Right lobe of liver (tissue), 6 donors: ENCODE measurements at regions not wholly inside any gene's neighbourhood (a gene's known extent, or its start where the extent isn't known, plus 50 kb on each side); places are given as distances from the start of the nearest gene placed in this dataset.

Experiments used
- ATAC-seq, 4 donors: fragments of 200-7000 bp; cut with Tn5 transposase; one replicate each; pipeline ENCODE4 v1.9.1; 2020; ENCODE audit warnings: mild to moderate bottlenecking in 4 of 4, moderate library complexity in 4 of 4
- DNase-seq, 3 donors: peaks; one replicate each; pipeline ENCODE4 v3.0.0-alpha.2; 2020
- H3K27ac ChIP-seq, 3 donors: fragments of 200-600 bp; one replicate each; pipeline ENCODE4 v1.8.0; 2022
- H3K27me3 ChIP-seq, 2 donors: fragments of 200-600 bp; one replicate each; pipeline ENCODE4 v1.8.0; 2022
- H3K36me3 ChIP-seq, 4 donors: fragments of 200-600 bp; sonication (generic) in 1 of 4; one replicate each; pipeline versions ENCODE4 v1.5.1 to v1.8.0; 2017 to 2022; ENCODE audit warnings: control low read depth in 1 of 4
- H3K4me1 ChIP-seq, 4 donors: fragments of 200-600 bp; sonication (generic) in 1 of 4; one replicate each; pipeline versions ENCODE4 v1.5.1 to v1.8.0; 2017 to 2022; ENCODE audit warnings: control low read depth in 1 of 4
- H3K4me3 ChIP-seq, 3 donors: fragments of 200-600 bp; one replicate each; pipeline ENCODE4 v1.8.0; 2022
- H3K9me3 ChIP-seq, 4 donors: fragments of 200-600 bp; sonication (generic) in 1 of 4; one replicate each; pipeline versions ENCODE4 v1.5.1 to v1.8.0; 2017 to 2022; ENCODE audit warnings: control low read depth in 1 of 4
- CTCF ChIP-seq, 4 donors: fragments of 200-600 bp in 3 of 4; fragments of 450-650 bp in 1 of 4; IDR thresholded peaks; one replicate each; pipeline versions ENCODE4 v1.5.1 to v1.8.0; 2016 to 2022; ENCODE audit warnings: antibody characterized with exemption in 4 of 4, mild to moderate bottlenecking in 2 of 4
- POLR2A ChIP-seq: fragments of 450-650 bp; IDR thresholded peaks from one replicate; pipeline ENCODE4 v1.6.1; 2017; ENCODE audit warnings: antibody characterized with exemption, mild to moderate bottlenecking
- WGBS: methylation state at CpG from one replicate; pipeline ENCODE4 v1.1.6; 2018; ENCODE audit warnings: low coverage, low lambda C conversion rate; ENCODE audit not compliant: insufficient coverage; ENCODE audit errors: missing lambda C conversion rate; 5-methylcytosine and 5-hydroxymethylcytosine counted together
- intact Hi-C, 2 donors: fragments of 100-400 bp; cut with DNase I; formaldehyde crosslinking; loops; one replicate each; pipeline versions ENCODE4 v1.11.2 to v1.14.1; 2022
- donor health status: DM: no; HTN: yes; CAD: no.
- donor health status: DM: no; HTN: no; CAD: no.
- donor health status: DM: no; HTN: no; CAD: no.
- donor health status: DM: no; HTN: yes; CAD: no.
- donor health status: DM: no; HTN: yes; CAD: no.

- DNase-seq (no peak), ATAC-seq (no peak)
- intact Hi-C loops, result no loop called here
- WGBS, result 66% methylated on average over 4 of the region's 4 CpGs
- TF ChIP-seq POLR2A, result no peak
- TF ChIP-seq CTCF (IDR thresholded peaks at IDR 0.05), result no peak
- Histone ChIP-seq H3K4me3 (no peak overlapping the region), H3K27me3 (no peaks in the 10 kb centered on the region), H3K27ac (no peak overlapping the region), H3K9me3 (no peaks in the 10 kb centered on the region), H3K4me1 (no peaks in the 10 kb centered on the region), H3K36me3 (no peaks in the 10 kb centered on the region)
These were observed 101.9 kb upstream of the ROBO1 start for GRCh38 chr3:79869461-79870312.

GRCh38 chr3:79866162-79866561 is 98.4 kb upstream of the ROBO1 start:
- no peak for ATAC-seq
- WGBS, result 67% methylated on average over 2 of the region's 2 CpGs
- H3K27me3 ChIP-seq, result no peaks in the 10 kb centered on the region

GRCh38 chr3:79864077-79864476 is 96.3 kb upstream of the ROBO1 start:
- DNase-seq (no peak), ATAC-seq (no peak)
- H3K9me3 ChIP-seq, result no peaks in the 10 kb centered on the region
- intact Hi-C loops, result no loop called here
- H3K4me3 ChIP-seq, result no peak overlapping the region
- no peaks in the 10 kb centered on the region for H3K27me3 ChIP-seq
- no peaks in the 10 kb centered on the region for H3K36me3 ChIP-seq
- H3K27ac ChIP-seq, result no peak overlapping the region
- H3K4me1 ChIP-seq, result no peaks in the 10 kb centered on the region
- TF ChIP-seq POLR2A, result no peak
- TF ChIP-seq CTCF (IDR thresholded peaks at IDR 0.05), result no peak

More at GRCh38 chr3:79866162-79866561, 98.4 kb upstream of the ROBO1 start:
- Histone ChIP-seq H3K36me3 (no peaks in the 10 kb centered on the region), H3K9me3 (no peaks in the 10 kb centered on the region), H3K4me1 (no peaks in the 10 kb centered on the region), H3K4me3 (no peak overlapping the region), H3K27ac (no peak overlapping the region)
- intact Hi-C loops, result no loop called here
- DNase-seq, result no peak
- TF ChIP-seq CTCF (IDR thresholded peaks at IDR 0.05) (no peak), POLR2A (no peak)

GRCh38 chr3:79848876-79849275 is 81.1 kb upstream of the ROBO1 start:
- TF ChIP-seq POLR2A (no peak), CTCF (IDR thresholded peaks at IDR 0.05) (no peak)
- DNase-seq (no peak), ATAC-seq (no peak)
- H3K27me3 ChIP-seq, result no peaks in the 10 kb centered on the region
- H3K36me3 ChIP-seq, result no peaks in the 10 kb centered on the region
- H3K27ac ChIP-seq, result no peak overlapping the region
- H3K9me3 ChIP-seq, result no peaks in the 10 kb centered on the region
- H3K4me3 ChIP-seq, result no peak overlapping the region
- WGBS, result 85% methylated on average over 4 of the region's 4 CpGs
- intact Hi-C loops, result no loop called here
- no peaks in the 10 kb centered on the region for H3K4me1 ChIP-seq
